Left colon (tissue), 2 donors: ENCODE measurements at regions not wholly inside any gene's neighbourhood (a gene's known extent, or its start where the extent isn't known, plus 50 kb on each side); places are given as distances from the start of the nearest gene placed in this dataset.

ENCODE experiments used
- ATAC-seq: fragments of 200-7000 bp; cut with Tn5 transposase; one replicate; pipeline ENCODE4 v1.9.1; 2020; ENCODE audit warnings: mild to moderate bottlenecking, moderate library complexity
- DNase-seq, 2 donors: peaks; one replicate each; pipeline ENCODE4 v3.0.0-alpha.2; 2020
- intact Hi-C, 2 donors: fragments of 100-400 bp; cut with DNase I in 1 of 2; cut with micrococcal nuclease in 1 of 2; formaldehyde crosslinking; loops; one replicate each; pipeline versions ENCODE4 v1.11.2 to v1.14.0; 2022; cut with DNase I, micrococcal nuclease
- donor health status: DM: no; HTN: no; CAD: no.
- donor health status: DM: yes; HTN: yes; CAD: no.

GRCh38 chr22:22404598-22405284 lies 103.8 kb downstream of the ZNF280B start:
- peak in 1 of 2 donors; percentile 18 for DNase-seq

GRCh38 chr22:22406445-22407027 lies 102.0 kb downstream of the ZNF280B start:
- no peak for DNase-seq
- no peak for ATAC-seq
- intact Hi-C loops: no loop called here

More at GRCh38 chr22:22404598-22405284, 103.8 kb downstream of the ZNF280B start:
- no peak for ATAC-seq
- intact Hi-C loops: no loop called here

- intact Hi-C loops: no loop called here
- DNase-seq: no peak
- no peak for ATAC-seq
Observed at GRCh38 chr22:22407061-22407460, 101.5 kb downstream of the ZNF280B start.

- ATAC-seq (no peak), DNase-seq (no peak)
- intact Hi-C loops: no loop called here
Observed at GRCh38 chr22:22408269-22408668, 100.3 kb downstream of the ZNF280B start.

- ATAC-seq (peak; percentile 67), DNase-seq (peak in 1 of 2 donors; percentile 28)
- intact Hi-C loops: no loop called here
Observed at GRCh38 chr22:22408731-22409696, 99.5 kb downstream of the ZNF280B start.

- ATAC-seq (peak; percentile 26), DNase-seq (peak; percentile 43 to 44)
- intact Hi-C loops: no loop called here
Observed at GRCh38 chr22:22410121-22410520, 98.4 kb downstream of the ZNF280B start.

- intact Hi-C loops: no loop called here
- ATAC-seq (no peak), DNase-seq (no peak)
Observed at GRCh38 chr22:22410677-22411076, 97.9 kb downstream of the ZNF280B start.

- ATAC-seq (no peak), DNase-seq (no peak)
- intact Hi-C loops: no loop called here
Observed at GRCh38 chr22:22414266-22414665, 94.3 kb downstream of the ZNF280B start.

- no peak for DNase-seq
- intact Hi-C loops: no loop called here
- no peak for ATAC-seq
Observed at GRCh38 chr22:22417495-22418162, 90.9 kb downstream of the ZNF280B start.

- intact Hi-C loops: no loop called here
- ATAC-seq (no peak), DNase-seq (no peak)
Observed at GRCh38 chr22:22418163-22418549, 90.4 kb downstream of the ZNF280B start.

- no peak for ATAC-seq
- intact Hi-C loops: no loop called here
Observed at GRCh38 chr22:22418957-22419356, 89.6 kb downstream of the ZNF280B start.

GRCh38 chr22:22420580-22420979 lies 88.0 kb downstream of the ZNF280B start:
- intact Hi-C loops: no loop called here
- DNase-seq (no peak), ATAC-seq (no peak)

More at GRCh38 chr22:22418957-22419356, 89.6 kb downstream of the ZNF280B start:
- no peak for DNase-seq

- DNase-seq (no peak), ATAC-seq (no peak)
- intact Hi-C loops: no loop called here
Observed at GRCh38 chr22:22421392-22421791, 87.2 kb downstream of the ZNF280B start.

- ATAC-seq (peak; percentile 73), DNase-seq (peak; percentile 40 to 83)
- intact Hi-C loops: no loop called here
Observed at GRCh38 chr22:22422629-22423112, 85.9 kb downstream of the ZNF280B start.

GRCh38 chr22:22423681-22424080 lies 84.9 kb downstream of the ZNF280B start:
- intact Hi-C loops: no loop called here
- ATAC-seq (no peak), DNase-seq (no peak)

GRCh38 chr22:22424210-22424800 lies 84.2 kb downstream of the ZNF280B start:
- intact Hi-C loops: no loop called here
- DNase-seq (no peak), ATAC-seq (no peak)

GRCh38 chr22:22424956-22425355 lies 83.6 kb downstream of the ZNF280B start:
- DNase-seq (no peak), ATAC-seq (no peak)
- intact Hi-C loops: no loop called here

GRCh38 chr22:22425356-22425755 lies 83.2 kb downstream of the ZNF280B start:
- ATAC-seq: no peak
- no peak for DNase-seq
- intact Hi-C loops: no loop called here
